Muscle of arm (tissue), 1 donor: ENCODE measurements at regions not wholly inside any gene's neighbourhood (a gene's known extent, or its start where the extent isn't known, plus 50 kb on each side); places are given as distances from the start of the nearest gene placed in this dataset.
A peak's percentile ranks its signal among the peaks of the same experiment; 100 is the strongest.

ENCODE experiments used
- DNase-seq: peaks from one replicate; pipeline ENCODE4 v3.0.0-alpha.2; 2013

- no peak for DNase-seq
These were observed 326.9 kb downstream of the UBE3D start for GRCh38 chr6:82738773-82739172.

- no peak for DNase-seq
These were observed 326.3 kb downstream of the UBE3D start for GRCh38 chr6:82739303-82739702.

GRCh38 chr6:82740072-82740471 is 325.6 kb downstream of the UBE3D start:
- no peak for DNase-seq

GRCh38 chr6:82741325-82741995 is 324.2 kb downstream of the UBE3D start:
- no peak for DNase-seq

- DNase-seq = no peak
These were observed 323.6 kb downstream of the UBE3D start for GRCh38 chr6:82741996-82742385.

- DNase-seq = no peak
These were observed 321.2 kb downstream of the UBE3D start for GRCh38 chr6:82744286-82745015.

- DNase-seq = no peak
These were observed 315.1 kb downstream of the UBE3D start for GRCh38 chr6:82750556-82750955.

- no peak for DNase-seq
These were observed 313.9 kb downstream of the UBE3D start for GRCh38 chr6:82751718-82752117.

- no peak for DNase-seq
These were observed 303.8 kb downstream of the UBE3D start for GRCh38 chr6:82761674-82762345.

- no peak for DNase-seq
These were observed 299.2 kb downstream of the UBE3D start for GRCh38 chr6:82766476-82766875.

- DNase-seq = no peak
These were observed 298.6 kb downstream of the UBE3D start for GRCh38 chr6:82767037-82767436.

GRCh38 chr6:82767447-82767846 is 298.2 kb downstream of the UBE3D start:
- DNase-seq = no peak

- no peak for DNase-seq
These were observed 292.6 kb downstream of the UBE3D start for GRCh38 chr6:82772851-82773717.

- DNase-seq = peak; percentile 36
These were observed 290.3 kb downstream of the UBE3D start for GRCh38 chr6:82775361-82775760.

- DNase-seq = no peak
These were observed 289.7 kb downstream of the UBE3D start for GRCh38 chr6:82775981-82776380.

- DNase-seq = no peak
These were observed 286.6 kb downstream of the UBE3D start for GRCh38 chr6:82779041-82779440.

GRCh38 chr6:82780334-82780733 is 285.3 kb downstream of the UBE3D start:
- DNase-seq = no peak

GRCh38 chr6:82781620-82782204 is 283.9 kb downstream of the UBE3D start:
- no peak for DNase-seq

- DNase-seq = no peak
These were observed 281.9 kb downstream of the UBE3D start for GRCh38 chr6:82783587-82784236.

- no peak for DNase-seq
These were observed 280.4 kb downstream of the UBE3D start for GRCh38 chr6:82785206-82785605.

GRCh38 chr6:82786248-82786647 is 279.4 kb downstream of the UBE3D start:
- no peak for DNase-seq
